GM19455 (cell line): ENCODE measurements at regions not wholly inside any gene's neighbourhood (a gene's known extent, or its start where the extent isn't known, plus 50 kb on each side); places are given as distances from the start of the nearest gene placed in this dataset.
"Not testable (repeated sequence)": the region's sequence is repeated elsewhere in the genome, so short reads cannot be mapped to it uniquely, and the experiment has no call there.

ENCODE experiments used
- ATAC-seq: cut with Tn5 transposase; IDR thresholded peaks from one replicate; pipeline ENCODE4 v1.9.1; 2021; ENCODE audit not compliant: unreplicated experiment

DNA sequence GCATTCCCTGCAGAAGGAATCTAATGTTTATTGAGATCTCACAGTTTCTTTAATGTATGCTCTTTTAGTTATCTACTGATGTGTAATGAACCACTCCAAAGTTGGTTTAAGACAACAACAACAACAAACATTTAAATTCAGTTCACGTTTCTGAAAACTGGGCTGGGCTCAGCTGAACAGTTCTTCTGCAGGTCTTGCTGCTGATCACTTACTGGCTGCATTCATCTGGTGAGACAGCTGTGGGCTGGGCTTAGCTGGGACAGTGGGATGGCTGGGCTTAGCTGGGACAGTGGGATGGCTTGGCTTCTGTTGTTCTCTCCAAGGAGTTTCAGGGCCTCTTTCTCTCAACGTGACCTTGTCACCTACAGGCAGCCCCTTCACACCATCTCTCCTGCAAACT is 544.3 kb upstream of the CDH5 start:
- no peak for ATAC-seq

DNA sequence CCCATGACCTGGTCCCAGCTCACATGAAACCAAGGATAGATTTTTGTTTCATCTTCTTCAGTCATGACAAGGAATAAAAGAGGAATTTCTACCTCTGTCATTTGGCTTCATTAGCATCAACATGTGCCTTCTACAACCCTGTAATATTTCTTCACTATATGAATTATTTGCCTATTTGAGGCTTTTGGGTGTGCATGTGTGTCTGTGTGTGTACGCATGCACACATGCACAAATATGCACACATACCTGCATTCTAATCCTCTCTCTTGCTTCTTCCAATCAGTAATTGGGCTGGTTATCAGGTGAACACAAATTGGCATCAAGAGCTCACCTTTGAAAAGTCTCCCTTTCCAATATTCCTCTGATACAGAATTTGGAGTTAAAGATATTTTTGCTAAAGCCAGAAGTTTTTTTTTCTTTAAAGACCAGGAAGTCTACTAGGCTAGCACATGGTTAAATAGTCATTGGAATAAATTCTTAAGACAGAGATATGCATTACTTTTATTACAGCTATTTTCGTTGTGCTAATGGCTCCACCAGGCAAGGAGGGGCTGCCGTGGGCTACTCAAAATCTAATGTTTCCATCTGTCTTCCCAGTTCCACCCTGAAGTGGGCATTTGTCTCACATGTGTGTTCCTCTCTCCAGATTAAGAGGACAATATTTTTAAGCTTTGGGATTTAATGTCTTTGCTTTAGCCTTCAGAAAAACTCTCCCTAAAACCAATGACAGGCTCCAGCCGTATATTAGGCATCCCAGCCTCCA is 547.2 kb upstream of the CDH5 start:
- no peak for ATAC-seq

DNA sequence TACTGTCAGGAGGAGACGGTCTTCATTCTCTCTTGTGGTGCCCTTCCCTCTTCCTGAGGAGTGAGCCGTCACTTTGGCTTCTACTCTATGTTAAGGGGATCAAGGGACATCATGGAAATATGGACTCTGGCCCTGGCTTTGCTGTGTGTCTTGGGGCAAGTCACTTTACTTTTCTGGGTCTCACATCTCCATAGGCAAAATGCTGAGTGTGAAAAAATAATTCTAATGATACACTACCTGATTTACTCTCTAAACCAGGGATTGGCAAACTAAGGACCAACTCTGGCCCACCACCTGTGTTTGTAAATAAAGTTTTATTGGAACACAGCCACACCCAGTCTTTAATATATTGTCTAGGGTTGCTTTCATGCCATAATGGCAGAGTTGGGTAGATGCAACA is 548.7 kb upstream of the CDH5 start:
- no peak for ATAC-seq

DNA sequence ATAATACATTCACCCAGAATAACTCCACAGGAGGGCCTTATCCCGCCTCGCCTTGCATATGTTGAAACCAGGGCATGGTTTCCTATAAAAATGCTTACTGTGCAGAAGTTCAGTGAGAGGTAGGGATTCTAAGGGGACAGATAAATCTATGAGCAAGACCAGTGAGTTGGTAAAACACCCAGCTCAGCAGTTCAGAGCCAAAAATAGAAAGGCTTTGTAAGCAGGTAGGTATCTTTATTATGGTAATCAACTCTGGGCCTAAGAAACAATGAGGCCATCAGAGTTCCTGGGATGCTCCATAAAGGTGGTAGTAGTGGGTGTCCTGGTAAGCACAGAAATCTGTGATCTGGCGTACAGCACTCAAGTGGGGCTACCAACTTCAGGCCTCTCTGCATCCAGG is 549.4 kb upstream of the CDH5 start:
- no peak for ATAC-seq

DNA sequence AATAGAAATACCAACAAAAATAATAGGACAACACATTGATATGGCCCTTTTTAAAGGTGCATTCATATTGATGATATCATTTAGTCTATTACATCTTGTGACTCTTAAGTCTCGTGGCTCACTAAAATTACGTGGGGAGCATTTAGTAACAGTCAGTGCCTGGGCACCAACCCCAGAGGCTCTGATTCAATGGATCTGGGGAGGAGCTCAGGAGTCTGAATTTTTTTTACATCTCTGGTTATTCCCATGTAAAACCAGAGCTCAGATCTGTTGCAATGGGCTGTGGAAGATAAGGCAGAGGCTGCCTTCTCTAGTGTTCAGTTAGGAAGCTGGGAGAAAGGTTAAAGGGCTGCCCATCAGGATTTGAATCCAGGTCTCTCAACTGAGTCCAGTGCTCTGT is 549.9 kb upstream of the CDH5 start:
- ATAC-seq, result no peak

DNA sequence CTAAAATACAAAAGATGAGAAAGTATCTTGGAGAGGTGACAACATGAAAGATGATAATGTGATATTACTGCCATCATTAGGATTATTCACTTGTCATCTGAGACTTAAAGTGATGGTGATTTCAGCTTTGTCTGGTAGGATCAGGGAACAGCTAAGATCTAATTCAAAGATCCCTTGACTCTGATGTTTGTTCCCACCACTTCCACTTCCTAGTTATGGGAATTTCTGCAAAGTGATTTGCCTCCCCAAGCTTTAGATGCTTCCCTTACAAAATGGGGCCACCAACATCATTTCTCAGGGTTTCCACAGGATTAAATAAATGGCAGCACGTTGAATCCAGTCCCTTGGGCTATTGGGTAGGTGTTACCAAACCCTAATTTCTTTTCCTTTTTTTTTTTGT is 550.8 kb upstream of the CDH5 start:
- ATAC-seq, result no peak

DNA sequence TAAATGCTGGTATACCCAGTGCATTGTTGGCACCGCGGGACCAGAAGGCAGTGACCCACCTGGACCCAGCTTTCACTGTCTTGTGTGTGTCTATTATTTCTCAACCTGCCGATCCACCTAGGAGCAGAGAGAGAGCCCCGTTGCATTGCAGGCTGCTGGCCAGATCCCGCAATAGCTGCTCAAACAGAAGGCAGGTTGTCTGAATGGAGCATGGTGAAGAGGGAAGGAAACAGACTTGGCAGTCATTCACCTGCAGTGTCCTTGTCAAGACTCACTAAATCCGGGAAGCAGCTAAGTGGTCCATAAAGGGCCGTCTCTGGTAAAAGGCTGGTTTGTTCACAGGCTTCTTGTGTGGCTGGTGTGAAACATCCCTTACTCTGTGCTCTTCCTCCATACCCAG is 552.6 kb upstream of the CDH5 start:
- ATAC-seq, result not testable (repeated sequence)

DNA sequence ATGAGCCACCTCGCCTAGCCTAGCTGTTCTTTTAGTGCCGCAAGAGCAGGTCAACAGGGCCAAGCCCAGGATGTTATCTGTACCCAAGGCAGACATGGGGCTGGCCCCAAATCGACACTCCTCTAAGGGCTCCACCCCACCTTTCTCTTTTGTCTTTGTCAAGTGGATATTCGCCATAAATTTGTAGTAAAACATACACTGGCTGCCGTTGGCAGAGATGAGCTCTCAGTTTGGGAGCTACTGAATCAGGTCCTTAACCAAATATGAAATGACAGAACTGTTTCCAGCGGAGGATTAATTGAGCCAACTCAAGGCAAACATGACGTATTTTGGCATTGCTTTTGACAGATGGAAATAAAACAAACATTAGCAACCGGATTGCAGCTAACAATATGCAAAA is 556.9 kb upstream of the CDH5 start:
- no peak for ATAC-seq

DNA sequence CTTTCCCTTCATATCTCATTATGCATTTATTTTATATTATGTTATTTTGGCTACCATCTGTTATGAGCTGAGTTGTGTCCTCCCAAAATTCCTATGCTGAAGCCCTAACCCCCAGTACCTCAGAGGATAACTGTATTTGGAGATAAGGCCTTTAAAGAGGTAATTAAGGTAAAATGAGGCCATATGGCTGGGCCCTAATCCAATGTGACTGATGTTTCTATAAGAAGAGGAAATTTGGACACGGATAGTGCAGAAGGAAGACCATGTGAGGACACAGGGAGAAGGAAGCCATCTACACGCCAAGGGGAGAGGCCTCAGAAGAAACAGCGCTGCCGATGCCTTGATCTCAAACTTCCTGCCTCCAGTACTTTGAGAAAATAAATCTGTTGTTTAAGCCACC is 557.7 kb upstream of the CDH5 start:
- no peak for ATAC-seq

DNA sequence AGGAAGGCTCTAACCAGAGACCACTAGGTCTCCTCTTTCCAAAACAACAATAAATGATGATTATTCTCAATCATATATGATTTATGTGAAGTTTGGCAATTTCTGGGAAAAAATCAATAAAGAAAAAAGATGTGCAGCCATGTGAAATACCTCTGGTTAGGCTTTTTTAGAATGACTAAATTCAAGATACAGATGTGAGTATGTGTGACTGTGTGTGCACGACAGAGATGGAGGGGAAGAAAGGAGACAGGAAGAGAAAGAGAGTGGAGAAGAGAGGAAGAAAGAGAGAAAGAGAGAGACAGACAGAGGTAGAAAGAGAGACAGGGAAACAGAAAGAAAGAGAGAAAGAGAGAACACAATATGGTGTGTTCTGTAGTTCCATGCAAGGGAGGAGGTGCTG is 558.6 kb upstream of the CDH5 start:
- no peak for ATAC-seq

DNA sequence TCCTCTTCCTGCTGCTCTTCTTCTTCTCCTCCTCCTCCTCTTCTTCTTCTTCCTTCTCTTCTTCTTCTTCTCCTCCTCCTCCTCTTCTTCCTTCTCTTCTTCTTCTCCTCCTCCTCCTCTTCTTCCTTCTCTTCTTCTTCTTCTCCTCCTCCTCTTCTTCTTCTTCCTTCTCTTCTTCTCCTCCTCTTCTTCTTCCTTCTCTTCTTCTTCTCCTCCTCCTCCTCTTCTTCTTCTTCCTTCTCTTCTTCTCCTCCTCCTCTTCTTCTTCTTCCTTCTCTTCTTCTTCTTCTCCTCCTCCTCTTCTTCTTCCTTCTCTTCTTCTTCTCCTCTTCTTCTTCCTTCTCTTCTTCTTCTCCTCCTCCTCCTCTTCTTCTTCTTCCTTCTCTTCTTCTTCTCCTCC is 560.8 kb upstream of the CDH5 start:
- ATAC-seq, result not testable (repeated sequence)

DNA sequence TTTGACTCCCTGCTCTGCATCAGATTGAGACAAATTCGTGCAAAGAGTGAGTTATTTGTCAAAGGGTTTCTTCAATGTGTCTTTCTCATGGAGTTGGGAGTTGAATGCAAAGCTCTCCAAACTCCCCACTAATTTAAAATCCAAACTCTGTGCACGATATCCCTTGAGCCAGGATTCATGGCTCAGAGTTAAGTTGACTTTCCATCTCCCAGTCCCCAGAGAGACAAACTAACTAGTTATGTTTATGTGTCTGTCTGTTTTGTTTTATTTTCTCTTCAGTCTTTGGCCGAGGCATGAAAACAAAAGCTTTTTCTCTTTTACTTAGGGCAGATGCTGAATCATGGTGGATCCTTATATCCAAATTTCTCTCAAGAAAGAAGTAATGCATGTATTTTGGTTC is 570.0 kb upstream of the CDH5 start:
- ATAC-seq, result no peak

DNA sequence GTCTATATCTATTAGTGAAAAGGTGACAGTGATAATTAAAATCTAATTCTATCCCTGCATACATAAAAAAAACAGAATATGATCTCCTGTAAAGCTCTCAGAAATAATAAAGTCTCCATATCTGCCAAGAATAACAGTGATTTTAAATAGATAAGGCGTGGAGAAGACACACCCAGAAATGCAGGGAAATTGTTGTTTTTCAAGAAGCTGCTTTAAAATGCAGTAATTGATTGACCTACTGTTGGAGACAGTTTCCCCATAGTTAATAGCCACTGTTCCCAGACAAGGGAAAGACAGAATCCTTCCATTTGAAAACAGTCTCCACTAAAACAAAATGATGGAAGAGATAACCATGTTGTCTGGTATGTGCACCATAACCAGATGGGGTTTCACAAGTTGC is 571.5 kb upstream of the CDH5 start:
- ATAC-seq, result no peak

DNA sequence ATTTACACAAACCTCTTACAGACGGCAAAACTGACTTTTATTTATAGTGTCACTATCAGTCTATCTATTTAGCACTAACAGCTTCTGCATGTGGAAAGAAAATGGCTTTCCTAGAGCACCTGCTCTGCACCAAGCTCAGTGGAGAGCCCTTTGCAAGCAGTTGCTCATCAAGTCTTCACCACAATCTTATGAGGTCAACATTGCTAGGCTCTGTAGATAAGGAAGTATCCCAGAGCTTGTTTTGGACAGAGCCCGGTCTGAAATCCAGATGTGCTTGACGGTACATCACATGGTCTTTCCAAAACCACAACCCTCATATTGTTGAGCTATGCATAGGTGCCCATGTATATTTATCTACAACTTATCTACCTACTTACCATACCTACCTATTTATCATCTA is 572.7 kb upstream of the CDH5 start:
- no peak for ATAC-seq

DNA sequence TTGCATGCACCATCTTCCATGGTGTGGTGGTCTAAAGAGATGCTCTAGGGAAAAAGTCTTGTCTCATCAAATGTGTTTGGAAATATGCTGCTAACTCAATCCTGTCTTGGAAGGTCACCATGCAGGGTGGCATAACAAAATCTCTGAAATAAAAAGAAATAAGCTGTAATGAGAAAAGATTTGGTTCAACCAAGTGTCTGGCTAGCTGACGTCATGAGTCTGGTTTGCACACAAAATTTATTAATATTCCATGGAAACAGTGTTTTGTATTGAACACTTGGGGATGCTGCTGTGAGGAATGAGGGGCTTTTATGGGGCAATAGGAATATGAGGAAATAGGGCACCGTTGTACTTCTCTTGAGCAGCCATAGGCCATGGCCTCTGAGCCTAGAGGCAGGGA is 575.7 kb upstream of the CDH5 start:
- ATAC-seq, result no peak

DNA sequence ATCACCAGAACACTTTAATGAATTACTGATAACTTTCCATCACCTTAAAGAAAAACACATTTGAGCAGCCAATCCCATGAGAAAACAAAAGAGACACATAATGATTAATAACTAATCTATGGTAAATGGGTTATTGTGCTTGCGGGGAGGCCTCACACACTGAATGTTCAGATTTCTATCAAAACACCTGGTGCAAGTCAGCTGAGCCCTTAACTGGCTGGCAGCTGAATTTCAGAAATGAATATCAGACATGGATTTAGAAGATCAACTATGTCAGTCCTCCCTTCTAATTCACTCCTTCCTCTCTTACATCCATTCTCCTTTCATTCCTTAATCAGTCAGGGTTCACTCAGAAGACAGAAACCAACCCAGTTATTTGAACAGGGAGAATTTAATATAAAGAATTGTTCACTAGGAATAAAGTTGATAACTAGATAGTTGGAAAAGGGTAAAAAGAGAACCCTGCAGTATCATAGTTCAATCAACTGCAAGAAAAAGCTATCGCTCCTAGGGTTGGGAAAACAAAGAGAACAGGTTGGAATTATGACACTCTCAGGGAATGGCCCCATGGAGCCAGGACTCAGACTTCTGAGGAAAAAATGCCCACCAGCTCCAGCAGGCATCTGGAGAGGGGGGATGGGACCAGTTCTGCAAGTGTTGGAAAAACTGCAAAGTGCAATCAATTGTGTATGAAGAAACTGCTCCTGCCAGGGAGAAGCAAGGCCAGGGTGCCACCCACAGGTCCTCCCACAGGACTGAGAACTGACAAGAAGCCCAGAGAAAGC is 577.1 kb upstream of the CDH5 start:
- ATAC-seq, result no peak

DNA sequence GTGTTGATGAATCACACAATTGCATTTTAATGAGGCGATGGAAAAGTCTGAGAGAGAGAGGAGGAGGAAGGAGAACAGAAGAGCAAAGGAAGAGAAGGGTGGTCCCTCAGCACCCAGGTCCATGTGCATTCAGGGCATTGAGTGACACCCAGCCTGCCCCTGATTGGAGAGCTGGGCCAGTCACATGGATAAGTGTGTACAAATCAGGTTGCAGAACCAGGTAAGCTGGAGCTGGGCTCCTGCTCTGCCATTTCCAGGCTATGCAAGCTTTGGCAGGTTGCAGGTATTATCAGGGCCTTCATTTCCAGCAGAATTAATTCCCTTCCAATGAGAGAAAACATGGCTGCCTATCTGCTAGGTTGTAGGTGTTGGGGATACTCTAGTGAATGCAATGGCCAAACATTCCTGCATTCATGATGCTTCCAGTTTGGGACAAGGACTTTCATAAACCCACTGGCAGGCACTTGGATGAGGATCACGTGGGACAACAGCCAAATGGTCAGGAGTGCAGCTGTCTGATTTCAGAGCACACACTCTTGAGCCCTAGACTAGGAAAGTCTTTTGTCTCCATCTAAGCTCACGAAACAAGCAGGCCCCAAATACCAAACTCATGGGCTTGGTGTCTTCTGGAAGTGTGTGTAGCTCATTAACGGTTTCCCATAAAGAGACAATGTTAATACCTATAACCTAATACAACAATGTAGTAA is 577.9 kb upstream of the CDH5 start:
- no peak for ATAC-seq

DNA sequence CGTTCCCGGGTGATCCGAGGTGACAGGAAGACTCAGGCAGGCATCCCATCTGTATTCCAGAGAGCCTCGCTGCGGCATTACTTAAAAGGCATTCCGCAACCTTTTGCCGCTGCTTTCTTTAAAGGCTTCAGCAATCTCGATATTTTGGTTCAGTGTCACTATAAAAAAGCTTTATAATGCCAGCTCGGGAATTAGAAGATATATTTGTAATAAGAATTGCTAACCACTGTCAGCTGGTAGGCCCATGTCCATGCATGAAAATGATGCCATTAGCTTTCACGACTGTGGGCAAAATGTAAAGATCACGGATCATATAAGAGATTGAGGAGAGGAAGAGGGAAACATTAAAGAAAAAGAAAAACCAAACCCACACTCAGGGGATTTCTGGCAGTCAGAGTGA is 578.6 kb upstream of the CDH5 start:
- ATAC-seq, result no peak

DNA sequence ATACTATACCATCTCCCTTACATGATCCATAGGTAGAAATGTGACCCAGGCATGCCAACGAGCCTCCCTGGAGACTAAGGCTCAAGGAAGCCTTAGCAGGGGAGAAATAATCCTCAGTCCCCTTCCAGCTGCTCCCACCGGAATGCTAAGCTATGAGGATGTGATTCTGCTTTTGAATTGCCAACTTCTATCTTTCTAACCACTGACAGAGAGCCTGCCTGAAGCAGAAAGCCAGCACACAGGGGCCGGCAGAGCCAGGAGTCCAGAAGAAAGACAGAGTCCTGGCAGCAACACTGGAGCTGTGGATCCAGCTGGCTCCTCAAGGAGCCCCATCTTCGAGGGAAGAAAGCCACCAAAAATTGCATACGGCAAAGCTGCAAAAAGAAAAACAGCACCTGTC is 579.6 kb upstream of the CDH5 start:
- no peak for ATAC-seq

DNA sequence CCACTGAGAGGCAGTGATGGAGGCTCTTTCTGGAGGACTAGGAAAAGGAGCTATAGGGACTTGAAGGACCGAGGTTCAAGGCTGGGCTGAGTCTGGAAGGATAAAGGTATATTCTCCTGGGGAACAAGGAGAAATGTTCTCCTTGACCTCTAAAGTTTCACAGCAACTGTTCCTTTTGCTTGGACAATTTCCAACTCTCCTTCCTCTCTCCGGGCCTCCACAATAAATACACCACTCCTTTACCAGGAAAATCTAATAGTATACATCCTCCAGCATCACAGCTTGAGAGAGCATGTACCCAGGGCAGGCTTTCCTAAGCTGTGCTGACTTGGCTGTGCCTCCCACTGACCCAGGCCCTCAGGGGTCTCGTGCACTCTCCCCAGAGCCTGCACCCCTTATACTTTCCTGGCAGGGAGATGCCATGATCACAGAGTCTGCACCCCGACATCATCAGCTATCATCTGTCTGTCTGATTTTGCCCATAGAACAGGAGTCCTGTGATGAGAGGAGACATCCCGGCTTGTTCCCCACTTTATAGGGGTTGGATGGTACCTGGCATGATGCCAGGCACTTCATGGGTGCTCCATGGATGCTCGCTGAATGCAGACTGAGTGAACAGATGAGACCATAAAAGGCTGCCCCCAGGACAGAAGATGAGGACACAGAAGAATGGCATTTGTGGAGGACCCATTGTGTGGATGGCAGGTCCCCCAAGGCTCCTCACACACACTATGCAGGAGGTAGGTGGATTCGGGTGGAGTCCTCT is 582.6 kb upstream of the CDH5 start:
- no peak for ATAC-seq
